GM12872 (cell line): ENCODE measurements at regions not wholly inside any gene's neighbourhood (a gene's known extent, or its start where the extent isn't known, plus 50 kb on each side); places are given as distances from the start of the nearest gene placed in this dataset.

Experiments used
- TF ChIP-seq, protein P1 (sequence below): IDR thresholded peaks from 3 replicates; pipeline ENCODE4 v1.5.1; 2011; ENCODE audit warnings: low read depth, mild to moderate bottlenecking, low read length, moderate library complexity; ENCODE audit not compliant: insufficient read depth

DNA sequence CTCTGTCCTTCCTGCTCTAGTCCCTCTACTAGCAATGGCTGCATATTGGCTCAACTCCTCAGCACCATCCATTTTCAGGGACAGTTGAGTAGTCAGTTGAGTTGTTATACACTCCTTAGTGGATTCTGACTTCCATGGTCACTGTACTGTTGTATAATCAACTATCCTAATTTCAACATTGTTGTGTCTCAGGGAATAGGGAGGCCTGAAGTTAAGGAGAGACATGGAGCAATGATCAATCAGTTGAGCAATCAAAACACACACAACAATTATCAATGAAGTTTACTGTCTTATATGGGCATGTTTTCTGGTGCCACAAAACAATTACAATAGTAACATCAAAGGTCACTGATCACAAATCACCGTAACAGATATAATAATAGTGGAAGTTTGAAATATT lies 255.9 kb downstream of the KCNC2 start:
- TF ChIP-seq, protein P1, sequence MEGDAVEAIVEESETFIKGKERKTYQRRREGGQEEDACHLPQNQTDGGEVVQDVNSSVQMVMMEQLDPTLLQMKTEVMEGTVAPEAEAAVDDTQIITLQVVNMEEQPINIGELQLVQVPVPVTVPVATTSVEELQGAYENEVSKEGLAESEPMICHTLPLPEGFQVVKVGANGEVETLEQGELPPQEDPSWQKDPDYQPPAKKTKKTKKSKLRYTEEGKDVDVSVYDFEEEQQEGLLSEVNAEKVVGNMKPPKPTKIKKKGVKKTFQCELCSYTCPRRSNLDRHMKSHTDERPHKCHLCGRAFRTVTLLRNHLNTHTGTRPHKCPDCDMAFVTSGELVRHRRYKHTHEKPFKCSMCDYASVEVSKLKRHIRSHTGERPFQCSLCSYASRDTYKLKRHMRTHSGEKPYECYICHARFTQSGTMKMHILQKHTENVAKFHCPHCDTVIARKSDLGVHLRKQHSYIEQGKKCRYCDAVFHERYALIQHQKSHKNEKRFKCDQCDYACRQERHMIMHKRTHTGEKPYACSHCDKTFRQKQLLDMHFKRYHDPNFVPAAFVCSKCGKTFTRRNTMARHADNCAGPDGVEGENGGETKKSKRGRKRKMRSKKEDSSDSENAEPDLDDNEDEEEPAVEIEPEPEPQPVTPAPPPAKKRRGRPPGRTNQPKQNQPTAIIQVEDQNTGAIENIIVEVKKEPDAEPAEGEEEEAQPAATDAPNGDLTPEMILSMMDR = no peak

DNA sequence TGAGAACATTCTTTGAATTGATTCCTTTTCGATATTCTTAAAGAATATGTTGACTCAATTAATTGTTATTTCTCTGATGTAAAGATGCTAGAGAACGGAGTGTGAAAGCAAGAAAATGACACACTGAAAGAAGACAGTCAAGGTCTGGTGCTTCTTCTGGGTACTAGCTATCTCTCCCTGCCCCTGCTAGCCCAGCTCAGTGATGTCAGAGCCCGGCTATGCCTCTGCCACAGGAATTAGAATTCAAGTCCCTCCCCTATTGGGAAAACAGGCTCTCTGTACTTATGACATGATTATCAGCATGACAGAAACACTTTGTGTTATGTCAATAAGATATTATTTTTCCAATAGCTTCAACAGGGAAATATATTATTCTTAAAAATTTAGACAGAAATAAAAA lies 252.4 kb downstream of the KCNC2 start:
- TF ChIP-seq, protein P1 = no peak

- TF ChIP-seq, protein P1 = no peak
These were observed 252.0 kb downstream of the KCNC2 start for GRCh38 chr12:74957634-74958033.

DNA sequence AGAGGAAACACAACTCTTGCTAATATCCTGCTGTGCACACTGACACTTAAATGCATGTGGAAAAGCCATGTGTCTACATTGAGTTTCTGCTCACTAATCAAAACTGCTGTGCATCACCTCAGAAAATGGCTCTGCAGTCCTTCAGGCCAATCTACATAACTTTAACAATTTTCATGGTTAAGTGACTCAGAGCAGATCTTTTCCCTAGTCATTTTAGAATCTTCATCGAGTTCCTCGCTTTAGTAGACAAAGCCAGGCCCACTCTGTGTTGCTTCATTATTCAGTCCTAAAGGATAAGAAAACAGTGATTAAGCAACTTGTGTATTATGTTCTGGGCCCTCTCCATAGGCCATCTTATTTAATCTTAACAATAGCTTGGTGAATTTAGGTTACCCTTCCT lies 250.0 kb downstream of the KCNC2 start:
- TF ChIP-seq, protein P1 = no peak

DNA sequence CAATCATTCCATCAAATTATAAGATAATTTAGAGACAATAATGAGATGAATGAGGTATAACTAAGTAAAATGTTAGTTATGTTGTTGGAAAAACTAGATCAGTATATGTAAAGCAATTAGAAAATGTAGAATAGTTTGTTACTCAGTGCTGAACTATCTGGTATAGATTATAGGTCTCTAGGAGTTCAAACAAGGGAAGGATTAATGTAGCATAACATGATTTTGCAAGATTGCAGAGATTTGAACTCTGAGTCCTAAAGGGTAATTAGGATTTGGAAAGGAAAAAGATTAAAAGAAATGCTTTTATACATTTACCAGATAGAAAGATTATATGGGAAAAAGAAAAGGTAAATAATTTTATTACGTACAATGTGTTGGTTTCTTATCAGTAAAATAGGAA lies 246.3 kb downstream of the KCNC2 start:
- TF ChIP-seq, protein P1 = no peak

DNA sequence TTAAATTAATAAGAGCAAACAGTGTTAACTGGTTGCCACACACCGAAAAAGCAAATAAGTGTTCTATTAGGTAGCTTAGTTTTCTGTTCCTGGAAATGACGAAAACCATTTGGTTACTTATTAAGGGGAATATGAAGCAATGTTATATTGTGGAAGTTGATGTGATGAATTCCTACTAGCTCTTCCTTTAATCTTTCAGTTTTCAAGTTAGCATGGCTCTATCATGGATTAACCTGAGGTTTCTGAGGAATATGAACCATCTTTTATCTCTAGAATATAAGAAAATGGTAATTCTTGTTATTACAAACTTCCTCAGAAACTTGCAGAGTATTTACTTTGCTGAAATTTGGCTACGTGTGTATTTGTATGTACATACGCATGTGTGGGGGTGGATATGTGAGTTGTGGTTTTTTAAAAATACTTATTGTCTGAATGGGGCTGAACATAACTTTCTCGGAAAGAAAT lies 245.7 kb downstream of the KCNC2 start:
- TF ChIP-seq, protein P1 = no peak

- TF ChIP-seq, protein P1 = no peak
These were observed 245.2 kb downstream of the KCNC2 start for GRCh38 chr12:74964390-74964789.

DNA sequence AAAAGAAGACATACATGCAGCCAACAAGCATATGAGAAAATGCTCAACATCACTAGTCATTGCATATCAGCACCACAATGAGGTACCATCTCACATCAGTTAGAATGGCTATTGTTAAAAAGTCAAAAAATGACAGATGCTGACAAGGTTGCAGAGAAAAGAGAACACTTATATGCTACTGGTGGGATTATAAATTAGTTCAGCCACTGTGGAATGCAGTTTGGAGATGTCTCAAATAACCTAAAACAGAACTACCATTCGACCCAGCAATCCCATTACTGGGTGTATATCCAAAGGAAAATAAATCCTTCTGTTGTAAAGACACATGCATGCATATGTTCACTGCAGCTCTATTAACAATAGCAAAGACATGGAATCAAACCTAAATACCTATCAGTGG lies 238.4 kb downstream of the KCNC2 start:
- TF ChIP-seq, protein P1 = no peak
